ENCODE measurements at regions not wholly inside any gene's neighbourhood (a gene's known extent, or its start where the extent isn't known, plus 50 kb on each side); places are given as distances from the start of the nearest gene placed in this dataset.
"Not testable (repeated sequence)": the region's sequence is repeated elsewhere in the genome, so short reads cannot be mapped to it uniquely, and the experiment has no call there.

DNA sequence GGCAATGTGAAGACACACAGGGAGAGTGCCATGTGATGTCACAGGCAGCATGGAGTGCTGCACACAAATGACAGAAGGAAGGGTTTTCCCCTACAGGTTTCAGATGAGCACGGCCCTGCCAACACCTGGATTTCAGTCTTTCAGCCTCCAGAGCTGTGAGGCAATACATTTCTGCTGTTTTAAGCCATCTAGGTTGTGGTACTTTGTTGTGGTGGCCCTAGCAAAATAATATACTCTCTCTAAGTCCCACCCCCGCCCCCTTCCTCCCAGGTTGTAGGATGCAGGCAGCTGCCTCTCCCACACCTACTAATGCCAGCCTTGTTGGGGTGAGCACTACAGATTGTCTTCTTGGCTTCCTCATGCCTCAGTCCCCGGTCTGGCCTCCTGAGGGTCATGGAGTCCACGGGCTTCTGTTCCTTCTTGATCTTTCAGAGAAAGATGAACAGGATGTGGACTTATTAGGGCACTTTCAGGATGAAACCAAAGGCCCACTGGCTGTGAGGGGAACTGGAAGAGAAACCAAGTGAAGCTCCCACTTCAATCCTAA, 180.0 kb downstream of the CD47 start:
- H3K4me2 ChIP-seq = no peak overlapping the region
- no peaks in the 10 kb centered on the region for H3K79me2 ChIP-seq (ENCODE audit: insufficient read depth)
- H3K9ac ChIP-seq = no peak overlapping the region
- DNase-seq = no peak
- H2AFZ ChIP-seq (ENCODE audit: low read depth) = no peak overlapping the region
- H3K27me3 ChIP-seq (ENCODE audit: insufficient read depth) = no peaks in the 10 kb centered on the region
- no peaks in the 10 kb centered on the region for H4K20me1 ChIP-seq (ENCODE audit: insufficient read depth)
- 45% methylated on average over 4 of the region's 4 CpGs for WGBS (ENCODE audit: low lambda C conversion rate)
- H3K36me3 ChIP-seq (replicated peaks in 1 of 2; ENCODE audit: control insufficient read depth in 1 of 2, insufficient read depth in 2 of 2, low read length in 1 of 2) = no peaks in the 10 kb centered on the region
- POLR2A ChIA-PET = no interaction called here
- H3K9me2 ChIP-seq = no peaks in the 10 kb centered on the region
- H3K4me1 ChIP-seq (ENCODE audit: control insufficient read depth in 1 of 2, insufficient read depth in 2 of 2, low read depth in 1 of 2, low read length in 1 of 2) = no peaks in the 10 kb centered on the region; a peak in 1 of 4 replicates
- no peaks in the 10 kb centered on the region for H3K9me3 ChIP-seq
- no peak overlapping the region for H3K27ac ChIP-seq (ENCODE audit: low read depth in 2 of 2, low read length in 1 of 2)
- CTCF ChIA-PET = interaction anchor here (1.0 to 1.5 kb wide), 4 partner anchors 16 to 567 kb away, joined by 3 to 5 read pairs (median 4); no protein-coding TSS in a partner anchor
- H3K4me3 ChIP-seq (ENCODE audit: low read depth in 2 of 2, low read length in 1 of 2) = no peak overlapping the region
- TF ChIP-seq FOSL2 (IDR thresholded peaks at IDR 0.05; ENCODE audit: borderline replicate concordance, low read depth) (no peak), RAD21 (IDR thresholded peaks at IDR 0.05; ENCODE audit: low read length) (no peak), POLR2AphosphoS5 (IDR thresholded peaks at IDR 0.05; ENCODE audit: low read depth, low read length) (no peak), GABPA (IDR thresholded peaks at IDR 0.05; ENCODE audit: low read depth) (no peak), SIN3A (IDR thresholded peaks at IDR 0.05; ENCODE audit: borderline replicate concordance, low read depth, low read length) (no peak), ELF1 (IDR thresholded peaks at IDR 0.05) (no peak), FOXM1 (IDR thresholded peaks at IDR 0.05; ENCODE audit: low read depth) (no peak), EZH2phosphoT487 (IDR thresholded peaks at IDR 0.05; ENCODE audit: borderline replicate concordance, low read depth) (no peak), JUND (IDR thresholded peaks at IDR 0.05) (no peak), CHD2 (IDR thresholded peaks at IDR 0.05; ENCODE audit: low read length, partially characterized antibody) (no peak), NRF1 (IDR thresholded peaks at IDR 0.05; ENCODE audit: low read depth, low read length) (no peak), TEAD4 (IDR thresholded peaks at IDR 0.05; ENCODE audit: borderline replicate concordance, insufficient read depth) (no peak), MEF2A (IDR thresholded peaks at IDR 0.05; ENCODE audit: borderline replicate concordance, low read depth) (no peak)
- TF ChIP-seq, protein P1, sequence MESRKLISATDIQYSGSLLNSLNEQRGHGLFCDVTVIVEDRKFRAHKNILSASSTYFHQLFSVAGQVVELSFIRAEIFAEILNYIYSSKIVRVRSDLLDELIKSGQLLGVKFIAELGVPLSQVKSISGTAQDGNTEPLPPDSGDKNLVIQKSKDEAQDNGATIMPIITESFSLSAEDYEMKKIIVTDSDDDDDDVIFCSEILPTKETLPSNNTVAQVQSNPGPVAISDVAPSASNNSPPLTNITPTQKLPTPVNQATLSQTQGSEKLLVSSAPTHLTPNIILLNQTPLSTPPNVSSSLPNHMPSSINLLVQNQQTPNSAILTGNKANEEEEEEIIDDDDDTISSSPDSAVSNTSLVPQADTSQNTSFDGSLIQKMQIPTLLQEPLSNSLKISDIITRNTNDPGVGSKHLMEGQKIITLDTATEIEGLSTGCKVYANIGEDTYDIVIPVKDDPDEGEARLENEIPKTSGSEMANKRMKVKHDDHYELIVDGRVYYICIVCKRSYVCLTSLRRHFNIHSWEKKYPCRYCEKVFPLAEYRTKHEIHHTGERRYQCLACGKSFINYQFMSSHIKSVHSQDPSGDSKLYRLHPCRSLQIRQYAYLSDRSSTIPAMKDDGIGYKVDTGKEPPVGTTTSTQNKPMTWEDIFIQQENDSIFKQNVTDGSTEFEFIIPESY (IDR thresholded peaks at IDR 0.05; ENCODE audit: borderline replicate concordance, low read depth) = no peak
- TF ChIP-seq, protein P2, sequence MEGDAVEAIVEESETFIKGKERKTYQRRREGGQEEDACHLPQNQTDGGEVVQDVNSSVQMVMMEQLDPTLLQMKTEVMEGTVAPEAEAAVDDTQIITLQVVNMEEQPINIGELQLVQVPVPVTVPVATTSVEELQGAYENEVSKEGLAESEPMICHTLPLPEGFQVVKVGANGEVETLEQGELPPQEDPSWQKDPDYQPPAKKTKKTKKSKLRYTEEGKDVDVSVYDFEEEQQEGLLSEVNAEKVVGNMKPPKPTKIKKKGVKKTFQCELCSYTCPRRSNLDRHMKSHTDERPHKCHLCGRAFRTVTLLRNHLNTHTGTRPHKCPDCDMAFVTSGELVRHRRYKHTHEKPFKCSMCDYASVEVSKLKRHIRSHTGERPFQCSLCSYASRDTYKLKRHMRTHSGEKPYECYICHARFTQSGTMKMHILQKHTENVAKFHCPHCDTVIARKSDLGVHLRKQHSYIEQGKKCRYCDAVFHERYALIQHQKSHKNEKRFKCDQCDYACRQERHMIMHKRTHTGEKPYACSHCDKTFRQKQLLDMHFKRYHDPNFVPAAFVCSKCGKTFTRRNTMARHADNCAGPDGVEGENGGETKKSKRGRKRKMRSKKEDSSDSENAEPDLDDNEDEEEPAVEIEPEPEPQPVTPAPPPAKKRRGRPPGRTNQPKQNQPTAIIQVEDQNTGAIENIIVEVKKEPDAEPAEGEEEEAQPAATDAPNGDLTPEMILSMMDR (IDR thresholded peaks at IDR 0.05) = no peak
- TF ChIP-seq, protein P3, sequence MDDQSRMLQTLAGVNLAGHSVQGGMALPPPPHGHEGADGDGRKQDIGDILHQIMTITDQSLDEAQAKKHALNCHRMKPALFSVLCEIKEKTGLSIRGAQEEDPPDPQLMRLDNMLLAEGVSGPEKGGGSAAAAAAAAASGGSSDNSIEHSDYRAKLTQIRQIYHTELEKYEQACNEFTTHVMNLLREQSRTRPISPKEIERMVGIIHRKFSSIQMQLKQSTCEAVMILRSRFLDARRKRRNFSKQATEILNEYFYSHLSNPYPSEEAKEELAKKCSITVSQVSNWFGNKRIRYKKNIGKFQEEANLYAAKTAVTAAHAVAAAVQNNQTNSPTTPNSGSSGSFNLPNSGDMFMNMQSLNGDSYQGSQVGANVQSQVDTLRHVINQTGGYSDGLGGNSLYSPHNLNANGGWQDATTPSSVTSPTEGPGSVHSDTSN (IDR thresholded peaks at IDR 0.05) = no peak
- H3F3A ChIP-seq (replicated peaks; ENCODE audit: insufficient read depth) = no peaks in the 10 kb centered on the region

DNA sequence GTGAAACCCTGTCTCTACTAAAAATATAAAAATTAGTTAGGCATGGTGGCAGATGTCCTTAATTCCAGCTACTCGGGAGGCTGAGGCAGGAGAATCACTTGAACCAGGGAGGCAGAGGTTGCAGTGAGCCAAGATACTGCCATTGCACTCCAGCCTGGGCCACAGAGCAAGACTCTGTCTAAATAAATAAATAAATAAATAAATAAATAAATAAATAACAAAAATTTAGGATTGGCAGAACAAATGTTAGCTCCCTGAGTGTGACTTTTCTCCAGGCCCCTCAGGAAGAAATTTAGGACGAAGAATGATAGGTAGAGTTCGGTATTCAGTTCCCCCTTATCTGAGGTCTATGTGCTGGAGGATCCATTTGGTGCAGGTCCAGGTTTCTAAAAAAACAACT, 181.2 kb downstream of the CD47 start:
- CTCF ChIA-PET = interaction anchor here (1.0 to 1.6 kb wide), 3 partner anchors 16 to 18 kb away, joined by 3 to 4 read pairs (median 3); no protein-coding TSS in a partner anchor
- H2AFZ ChIP-seq (ENCODE audit: low read depth); DNase-seq; H3F3A ChIP-seq (replicated peaks; ENCODE audit: insufficient read depth); H3K4me3 ChIP-seq (ENCODE audit: low read depth in 2 of 2, low read length in 1 of 2); H3K4me1 ChIP-seq (ENCODE audit: control insufficient read depth in 1 of 2, insufficient read depth in 2 of 2, low read depth in 1 of 2, low read length in 1 of 2); H3K36me3 ChIP-seq (replicated peaks in 1 of 2; ENCODE audit: control insufficient read depth in 1 of 2, insufficient read depth in 2 of 2, low read length in 1 of 2); POLR2A ChIA-PET; H3K4me2 ChIP-seq; H3K27ac ChIP-seq (ENCODE audit: low read depth in 2 of 2, low read length in 1 of 2); H3K9ac ChIP-seq; H3K27me3 ChIP-seq (ENCODE audit: insufficient read depth); H3K9me2 ChIP-seq; H3K79me2 ChIP-seq (ENCODE audit: insufficient read depth); H3K9me3 ChIP-seq; H4K20me1 ChIP-seq (ENCODE audit: insufficient read depth): not testable (repeated sequence)
- WGBS (ENCODE audit: low lambda C conversion rate) = 61% methylated on average over 3 of the region's 3 CpGs

Data from SK-N-SH (cell line).